H1 (cell line): ENCODE measurements at regions not wholly inside any gene's neighbourhood (a gene's known extent, or its start where the extent isn't known, plus 50 kb on each side); places are given as distances from the start of the nearest gene placed in this dataset.
A peak's percentile ranks its signal among the peaks of the same experiment; 100 is the strongest.

Source experiments
- CTCF ChIA-PET: fragments of 300-600 bp; sonication (Branson Sonifier 250); formaldehyde crosslinking; loops from one replicate; lab custom pipeline; 2021; ENCODE audit not compliant: partially characterized antibody; lab: Charles Lee
- POLR2A ChIA-PET: fragments of 300-600 bp; sonication (Branson Sonifier 250); formaldehyde crosslinking; loops from one replicate; lab custom pipeline; 2021; ENCODE audit warnings: inconsistent platforms; ENCODE audit not compliant: partially characterized antibody; lab: Charles Lee
- DNase-seq, 2 experiments: peaks; one replicate each; pipeline versions ENCODE4 v3.0.0 to v3.0.0-alpha.2; 2010 to 2022; ENCODE audit warnings: low spot score in 2 of 2, low read depth in 1 of 2, mixed read lengths in 1 of 2
- FAIRE-seq: peaks from 2 replicates; lab custom pipeline; 2011; peaks lifted over from hg19 to GRCh38; lab: Jason Lieb, UNC
- H2AFZ ChIP-seq: 2 replicates; pipeline ENCODE4 v1.8.1; 2012; ENCODE audit warnings: low read length, inconsistent platforms
- H2AK5ac ChIP-seq: 2 replicates; pipeline ENCODE4 v1.6.1; 2013; ENCODE audit warnings: low read depth, low read length
- H2BK120ac ChIP-seq: replicated peaks from 2 replicates; pipeline ENCODE3; 2013; ENCODE audit warnings: low read depth, low read length, inconsistent platforms
- H2BK12ac ChIP-seq: 2 replicates; pipeline ENCODE4 v1.6.1; 2013; ENCODE audit warnings: low read depth, low read length
- H2BK15ac ChIP-seq: 2 replicates; pipeline ENCODE4 v1.6.1; 2013; ENCODE audit warnings: low read length
- H2BK20ac ChIP-seq: 2 replicates; pipeline ENCODE4 v1.6.1; 2013; ENCODE audit warnings: low read length
- H2BK5ac ChIP-seq: 2 replicates; pipeline ENCODE4 v1.6.1; 2013; ENCODE audit warnings: low read depth, low read length
- H3K14ac ChIP-seq: 2 replicates; pipeline ENCODE4 v1.6.1; 2013; ENCODE audit warnings: inconsistent platforms; ENCODE audit not compliant: insufficient read length
- H3K18ac ChIP-seq: 2 replicates; pipeline ENCODE4 v1.6.1; 2013; ENCODE audit warnings: low read length; ENCODE audit errors: extremely low read depth
- H3K23ac ChIP-seq: 2 replicates; pipeline ENCODE4 v1.6.1; 2013; ENCODE audit warnings: inconsistent platforms; ENCODE audit not compliant: insufficient read length
- H3K23me2 ChIP-seq: 2 replicates; pipeline ENCODE4 v1.6.1; 2013; ENCODE audit warnings: low read depth, low read length
- H3K27ac ChIP-seq: 2 replicates; pipeline ENCODE4 v1.6.1; 2011; ENCODE audit warnings: low read depth, low read length, inconsistent platforms
- H3K27me3 ChIP-seq, 4 experiments: replicated peaks in 1 of 4; 1 replicate in 1 of 4; 2 replicates in 3 of 4; pipeline versions ENCODE4 v1.6.1 to v1.8.1; 2011 to 2013; ENCODE audit warnings: low read length in 3 of 4, mild to moderate bottlenecking in 3 of 4, inconsistent platforms in 2 of 4, mixed read lengths in 2 of 4, moderate library complexity in 1 of 4; ENCODE audit not compliant: control insufficient read depth in 3 of 4, insufficient read depth in 3 of 4; ENCODE audit errors: extremely low read depth in 1 of 4
- H3K36me3 ChIP-seq, 4 experiments: 2 replicates each; pipeline versions ENCODE4 v1.6.1 to v1.8.1; 2011 to 2013; ENCODE audit warnings: mild to moderate bottlenecking in 4 of 4, low read length in 3 of 4, moderate library complexity in 2 of 4, control low read depth in 1 of 4, inconsistent platforms in 1 of 4; ENCODE audit not compliant: insufficient read depth in 4 of 4, control insufficient read depth in 2 of 4
- H3K4ac ChIP-seq: replicated peaks from 2 replicates; pipeline ENCODE3; 2013; ENCODE audit warnings: low read length, low read depth, mixed read lengths, inconsistent platforms; ENCODE audit not compliant: insufficient read length
- H3K4me1 ChIP-seq, 4 experiments: replicated peaks in 1 of 4; 1 replicate in 1 of 4; 2 replicates in 3 of 4; pipeline versions ENCODE4 v1.6.1 to v1.8.1; 2011 to 2013; ENCODE audit warnings: low read length in 3 of 4, inconsistent platforms in 2 of 4, mixed read lengths in 1 of 4; ENCODE audit not compliant: insufficient read depth in 4 of 4, control insufficient read depth in 3 of 4
- H3K4me2 ChIP-seq, 2 experiments: 2 replicates each; pipeline versions ENCODE4 v1.6.1 to v1.8.1; 2011 to 2013; ENCODE audit warnings: low read depth in 2 of 2, low read length in 2 of 2, control low read depth in 1 of 2, inconsistent platforms in 1 of 2, mild to moderate bottlenecking in 1 of 2; ENCODE audit not compliant: insufficient read depth in 1 of 2
- H3K4me3 ChIP-seq, 4 experiments: fragments of 200-600, 300-600 bp in 1 of 4; sonication (generic), shearing (Covaris generic), sonication (Bioruptor Twin) in 1 of 4; 2 replicates each; pipeline versions ENCODE4 v1.5.1 to v1.8.1; 2011 to 2016; ENCODE audit warnings: low read length in 4 of 4, low read depth in 3 of 4, control low read depth in 2 of 4, inconsistent platforms in 2 of 4, mild to moderate bottlenecking in 2 of 4, mixed read lengths in 1 of 4, moderate library complexity in 1 of 4; ENCODE audit not compliant: insufficient read depth in 2 of 4; ENCODE audit errors: extremely low read depth in 1 of 4
- H3K56ac ChIP-seq: replicated peaks from 2 replicates; pipeline ENCODE3; 2013; ENCODE audit warnings: low read depth, mild to moderate bottlenecking, mixed read lengths, low read length, inconsistent platforms; ENCODE audit not compliant: insufficient read length
- H3K79me1 ChIP-seq: 2 replicates; pipeline ENCODE4 v1.6.1; 2013; ENCODE audit warnings: low read depth, low read length, control low read depth
- H3K79me2 ChIP-seq, 2 experiments: 2 replicates each; pipeline versions ENCODE4 v1.6.1 to v1.8.1; 2012 to 2013; ENCODE audit warnings: low read length in 2 of 2, mild to moderate bottlenecking in 2 of 2, inconsistent platforms in 1 of 2; ENCODE audit not compliant: insufficient read depth in 2 of 2, control insufficient read depth in 1 of 2
- H3K9ac ChIP-seq, 4 experiments: replicated peaks in 1 of 4; 1 replicate in 1 of 4; 2 replicates in 3 of 4; pipeline versions ENCODE4 v1.6.1 to v1.8.1; 2011 to 2013; ENCODE audit warnings: low read depth in 3 of 4, low read length in 3 of 4, control low read depth in 2 of 4, mild to moderate bottlenecking in 2 of 4, moderate library complexity in 2 of 4, inconsistent platforms in 1 of 4; ENCODE audit errors: extremely low read depth in 1 of 4
- H3K9me3 ChIP-seq, 2 experiments: 2 replicates each; pipeline versions ENCODE4 v1.6.1 to v1.8.1; 2012 to 2013; ENCODE audit warnings: mild to moderate bottlenecking in 2 of 2, moderate library complexity in 2 of 2, control low read depth in 1 of 2, inconsistent platforms in 1 of 2, low read depth in 1 of 2, low read length in 1 of 2, mixed read lengths in 1 of 2; ENCODE audit not compliant: insufficient read depth in 2 of 2
- H4K20me1 ChIP-seq, 2 experiments: replicated peaks in 1 of 2; 2 replicates each; pipeline versions ENCODE3 to v1.8.1; 2011 to 2013; ENCODE audit warnings: inconsistent platforms in 2 of 2, low read length in 2 of 2, mild to moderate bottlenecking in 1 of 2; ENCODE audit not compliant: insufficient read depth in 2 of 2, control insufficient read depth in 1 of 2
- H4K5ac ChIP-seq: 2 replicates; pipeline ENCODE4 v1.6.1; 2013; ENCODE audit warnings: low read length, low read depth, mixed read lengths, inconsistent platforms; ENCODE audit not compliant: insufficient read length
- H4K8ac ChIP-seq: 2 replicates; pipeline ENCODE4 v1.8.0; 2013; ENCODE audit warnings: mild to moderate bottlenecking, moderate library complexity, low read length, inconsistent platforms; ENCODE audit not compliant: insufficient read depth; ENCODE audit errors: extremely low read depth
- H4K91ac ChIP-seq: replicated peaks from 2 replicates; pipeline ENCODE3; 2013; ENCODE audit warnings: low read length, mixed read lengths, inconsistent platforms; ENCODE audit not compliant: insufficient read length
- CBX5 ChIP-seq: fragments of 300-800, 300-1000 bp; sonication (generic); IDR thresholded peaks from 2 replicates; pipeline ENCODE4 v1.7.1; 2016; ENCODE audit warnings: antibody characterized with exemption, low read length, low read depth
- CEBPB ChIP-seq: IDR thresholded peaks from 2 replicates; pipeline ENCODE4 v1.6.1; 2012; ENCODE audit warnings: low read depth, low read length
- HDAC6 ChIP-seq: IDR thresholded peaks from one replicate; pipeline ENCODE4 v1.7.1; 2012; ENCODE audit warnings: low read depth, mild to moderate bottlenecking, inconsistent platforms, low read length, moderate library complexity
- NRF1 ChIP-seq: IDR thresholded peaks from 2 replicates; pipeline ENCODE4 v1.6.1; 2011; ENCODE audit warnings: mild to moderate bottlenecking, low read depth, low read length, improper control_type of control experiment
- WGBS, 2 experiments: shearing (Covaris generic) in 1 of 2; methylation state at CpG; one replicate each; pipeline versions ENCODE4 v1.1.6 to v1.1.7; 2013 to 2015; ENCODE audit warnings: low lambda C conversion rate in 2 of 2, mixed read lengths in 2 of 2, inconsistent platforms in 1 of 2, low coverage in 1 of 2, missing lambda C conversion rate in 1 of 2; ENCODE audit not compliant: insufficient replicate concordance in 2 of 2, insufficient coverage in 1 of 2, insufficient read length in 1 of 2; ENCODE audit errors: extremely low coverage in 1 of 2, missing lambda C conversion rate in 1 of 2; 5-methylcytosine and 5-hydroxymethylcytosine counted together

- CTCF ChIA-PET: no interaction called here
- POLR2A ChIA-PET: no interaction called here
- no peak overlapping the region for H3K4me2 ChIP-seq
Measured at GRCh38 chr11:115005663-115006062, 327.3 kb downstream of the NXPE2 start.

More at GRCh38 chr11:115005663-115006062, 327.3 kb downstream of the NXPE2 start:
- Histone ChIP-seq H4K8ac (no peak overlapping the region), H3K18ac (no peak overlapping the region), H3K36me3 (no peaks in the 10 kb centered on the region), H3K56ac (no peak overlapping the region), H3K4me1 (no peaks in the 10 kb centered on the region), H3K79me1 (no peaks in the 10 kb centered on the region), H2BK120ac (no peak overlapping the region), H3K9ac (no peak overlapping the region), H3K23me2 (no peaks in the 10 kb centered on the region), H3K79me2 (no peaks in the 10 kb centered on the region), H3K27me3 (no peaks in the 10 kb centered on the region), H2BK20ac (no peak overlapping the region), H4K91ac (no peak overlapping the region), H2AFZ (no peak overlapping the region), H2BK15ac (no peak overlapping the region), H3K14ac (no peak overlapping the region), H2BK12ac (no peak overlapping the region), H3K9me3 (no peaks in the 10 kb centered on the region), H3K4me3 (no peak overlapping the region), H3K27ac (no peak overlapping the region), H3K23ac (no peak overlapping the region), H2AK5ac (no peak overlapping the region), H2BK5ac (no peak overlapping the region), H4K5ac (no peak overlapping the region), H3K4ac (no peak overlapping the region), H4K20me1 (no peaks in the 10 kb centered on the region)
- WGBS, 2 experiments: 92% methylated on average over 2 of the region's 2 CpGs; no CpG with 5 or more reads in 1 of the 2 experiments
- DNase-seq (no peak), FAIRE-seq (no peak)
- TF ChIP-seq HDAC6 (no peak), CBX5 (no peak), NRF1 (no peak), CEBPB (peak; percentile 73; the same call in 1 of the 2 replicates)
